ENCODE measurements at regions not wholly inside any gene's neighbourhood (a gene's known extent, or its start where the extent isn't known, plus 50 kb on each side); places are given as distances from the start of the nearest gene placed in this dataset.

DNA sequence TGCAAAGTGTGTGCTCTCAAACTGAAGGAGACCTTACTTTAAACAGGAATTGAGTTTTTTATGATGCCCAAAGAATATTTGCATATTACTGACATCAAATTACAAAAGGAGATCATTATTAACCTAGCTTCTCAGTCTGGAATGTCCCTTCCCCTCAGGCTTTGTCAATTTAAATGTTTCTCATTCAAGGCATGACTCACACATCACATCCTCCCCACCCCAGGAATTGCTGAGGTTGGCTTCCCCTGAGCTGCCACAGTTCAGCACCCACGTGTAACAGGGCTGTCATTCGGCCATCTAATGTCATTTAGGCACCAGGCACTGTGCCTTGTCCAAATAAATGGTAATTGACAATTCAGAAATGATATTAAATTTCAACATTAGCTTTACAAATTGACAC is 305.9 kb upstream of the MGMT start:
- no peak for DNase-seq

- no peak for DNase-seq
These were observed 303.5 kb upstream of the MGMT start for GRCh38 chr10:129163531-129163930.

DNA sequence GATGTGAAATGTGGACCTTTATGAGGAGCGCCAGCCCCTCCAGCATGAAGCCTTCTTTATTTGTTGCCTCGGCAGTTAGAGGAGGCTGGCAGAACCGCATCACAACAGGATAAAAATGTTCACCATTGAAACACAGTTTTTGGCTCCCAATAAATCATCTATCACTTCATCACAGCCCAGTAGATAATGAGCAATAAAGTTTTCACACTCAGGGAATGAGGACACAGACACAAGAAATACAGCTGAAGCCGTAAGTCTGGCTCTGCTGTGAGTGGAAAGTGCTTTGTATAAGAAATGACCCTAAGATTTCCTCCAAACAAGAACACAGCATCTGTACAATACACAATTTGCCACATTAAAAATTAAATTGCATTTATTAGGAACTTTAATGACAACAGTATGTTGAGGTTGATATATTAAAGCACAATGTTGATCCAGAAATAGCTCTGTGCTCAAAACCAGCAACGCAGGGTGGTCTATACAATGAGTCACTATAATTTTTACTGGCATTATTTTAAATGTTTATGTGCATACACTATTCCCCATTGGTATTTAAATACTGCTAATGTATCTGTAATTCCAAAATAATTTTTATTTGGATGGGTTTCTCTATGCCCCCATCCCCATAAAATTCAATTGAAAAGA is 301.8 kb upstream of the MGMT start:
- DNase-seq = no peak

- no peak for DNase-seq
These were observed 301.3 kb upstream of the MGMT start for GRCh38 chr10:129165770-129166169.

DNA sequence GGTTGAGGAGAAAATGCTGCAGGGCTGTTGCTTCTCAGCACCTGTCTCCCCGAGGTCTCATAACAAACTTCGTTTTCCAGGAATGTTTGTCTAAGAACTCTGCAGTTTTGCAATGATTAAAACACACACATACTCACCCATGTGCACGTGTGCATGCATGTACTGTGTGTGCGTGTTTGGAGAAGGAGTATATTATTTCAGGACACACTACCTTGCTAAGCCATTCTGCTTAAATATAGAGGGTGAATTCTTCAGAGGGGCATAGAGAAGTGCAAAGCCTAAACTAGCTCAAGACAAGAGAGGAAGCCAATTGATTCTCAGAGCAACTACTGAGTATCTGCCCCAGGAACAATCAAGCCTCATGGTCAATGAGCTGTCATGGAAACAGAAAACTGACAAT is 298.4 kb upstream of the MGMT start:
- DNase-seq = no peak

GRCh38 chr10:129169115-129169514 is 297.9 kb upstream of the MGMT start:
- DNase-seq = no peak

DNA sequence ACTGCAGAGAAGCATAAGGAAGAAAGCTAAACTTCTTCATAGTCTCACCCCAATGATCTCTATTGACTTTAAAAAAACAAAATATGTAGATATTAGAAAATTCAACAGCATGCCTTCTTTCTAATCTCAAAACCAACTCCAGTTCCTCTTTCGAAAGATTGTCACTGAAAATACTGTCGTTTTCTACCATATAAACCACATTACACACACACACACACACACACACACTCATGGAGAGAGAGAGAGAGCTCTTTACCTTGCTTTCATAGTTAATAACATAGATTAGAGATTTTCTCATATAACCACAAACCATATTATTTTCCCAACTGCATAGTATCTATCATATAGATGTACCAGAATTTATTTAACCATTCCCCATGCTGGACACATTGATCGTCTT is 296.2 kb upstream of the MGMT start:
- DNase-seq = no peak

GRCh38 chr10:129171812-129172211 is 295.2 kb upstream of the MGMT start:
- DNase-seq = no peak

DNA sequence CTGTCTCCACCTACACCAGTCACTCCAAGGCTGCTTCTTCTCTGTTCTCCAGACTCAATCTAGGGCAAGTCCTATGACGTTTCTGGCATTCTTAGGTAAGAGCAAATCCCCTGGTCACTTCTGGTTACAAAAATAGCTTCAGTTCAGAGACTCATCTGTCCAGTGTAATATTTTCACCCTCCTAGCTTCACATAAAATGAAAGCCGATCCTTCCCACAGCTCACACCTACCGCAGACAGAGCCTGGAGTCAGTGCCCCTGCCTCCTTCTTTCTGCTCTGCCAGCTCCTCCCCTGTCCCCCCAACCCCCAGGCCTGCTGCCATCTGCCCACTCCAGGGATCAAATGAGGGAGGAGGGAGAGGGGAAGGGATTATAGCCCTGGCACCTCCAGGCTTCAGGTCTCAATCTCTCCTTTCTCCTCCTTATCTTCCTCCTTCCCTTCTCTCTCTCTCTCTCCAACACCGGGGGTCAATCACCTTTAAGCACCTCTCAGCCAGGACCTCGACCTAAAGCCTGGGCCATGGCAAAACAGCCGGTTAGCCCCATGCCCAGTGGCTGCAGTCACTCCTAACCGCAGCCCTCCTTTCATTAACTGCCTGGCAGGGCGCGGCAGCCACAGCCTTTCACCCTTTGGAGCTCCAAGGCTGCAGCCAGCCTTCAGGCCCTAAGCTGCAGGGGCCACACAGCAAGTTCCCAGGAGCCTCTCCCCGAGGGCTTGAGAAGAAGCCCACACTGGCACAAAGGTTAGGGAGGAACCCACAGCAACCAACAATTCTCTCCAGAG is 292.6 kb upstream of the MGMT start:
- DNase-seq = no peak

DNA sequence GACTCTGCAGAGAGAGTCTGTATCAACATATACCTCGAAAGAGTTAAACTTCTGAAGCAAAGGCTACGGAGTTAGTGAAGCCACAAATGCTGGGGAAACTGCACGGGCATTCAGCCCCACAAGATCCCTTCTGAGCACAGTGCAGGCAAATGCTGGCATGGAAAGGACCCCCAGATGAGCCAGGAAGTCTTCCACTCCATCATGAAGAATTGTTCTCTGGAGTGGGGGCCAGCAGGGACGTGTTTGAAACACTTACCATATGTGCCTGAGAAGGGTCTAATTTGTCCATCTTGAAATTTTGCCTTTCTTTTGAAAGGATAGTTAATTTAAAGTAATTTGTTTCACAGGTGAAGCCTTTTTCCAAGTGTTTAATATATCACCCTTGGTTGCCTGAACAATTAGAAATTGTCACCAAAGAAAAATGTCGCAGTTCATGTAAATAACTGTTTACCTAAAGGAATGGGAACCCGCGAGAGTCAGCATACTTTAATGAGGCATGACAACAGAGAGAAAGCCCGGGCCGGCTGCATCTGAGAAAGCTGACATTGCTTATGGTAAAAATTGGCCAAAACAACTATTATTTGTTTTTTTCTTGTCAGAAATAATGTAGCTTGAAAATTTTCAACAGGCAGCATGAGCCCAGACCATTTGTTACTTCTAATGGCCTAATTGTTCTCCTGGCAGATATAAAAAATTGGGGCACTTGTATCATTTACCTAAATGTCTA is 287.6 kb upstream of the MGMT start:
- no peak for DNase-seq

GRCh38 chr10:129179972-129180678 is 286.9 kb upstream of the MGMT start:
- DNase-seq = no peak

DNA sequence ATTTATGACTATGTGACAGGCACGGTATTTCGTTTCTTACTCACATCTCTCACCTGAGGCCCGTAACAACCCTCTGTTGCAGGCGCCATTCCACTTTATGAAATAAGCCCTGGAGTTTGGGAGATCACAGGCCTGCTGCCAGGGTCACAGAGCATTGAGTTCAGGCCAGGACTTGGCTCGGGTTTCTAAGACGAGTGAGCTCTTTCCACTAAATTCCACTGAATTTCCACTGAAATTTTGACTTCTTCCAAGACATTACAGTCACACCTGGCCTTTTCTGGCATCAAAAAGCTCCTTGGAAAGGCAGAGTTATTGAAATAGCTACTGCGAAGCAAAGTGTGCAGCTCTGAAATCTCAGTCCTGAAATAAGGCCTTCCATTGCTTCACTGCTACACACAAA is 282.8 kb upstream of the MGMT start:
- no peak for DNase-seq

GRCh38 chr10:129187331-129187730 is 279.7 kb upstream of the MGMT start:
- DNase-seq = no peak

DNA sequence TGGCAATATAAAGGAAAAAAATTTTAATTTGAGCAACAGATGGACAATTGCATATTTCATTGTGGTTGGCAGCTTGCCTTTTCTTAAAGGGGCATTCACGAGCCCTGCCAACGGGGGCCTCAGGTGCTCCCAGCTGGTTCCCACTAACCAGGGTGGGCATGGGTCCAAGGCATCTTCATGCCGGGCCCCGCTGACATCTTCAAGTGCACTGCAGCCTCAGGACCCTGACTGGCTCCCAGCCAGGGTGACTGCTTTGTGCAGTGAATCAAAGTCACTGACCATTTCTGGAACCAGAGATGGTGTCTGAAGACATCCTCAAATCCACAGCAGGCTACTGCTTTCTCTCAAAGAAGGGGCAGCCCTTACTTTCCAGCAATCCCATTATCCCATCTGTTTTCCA is 275.2 kb upstream of the MGMT start:
- no peak for DNase-seq

DNA sequence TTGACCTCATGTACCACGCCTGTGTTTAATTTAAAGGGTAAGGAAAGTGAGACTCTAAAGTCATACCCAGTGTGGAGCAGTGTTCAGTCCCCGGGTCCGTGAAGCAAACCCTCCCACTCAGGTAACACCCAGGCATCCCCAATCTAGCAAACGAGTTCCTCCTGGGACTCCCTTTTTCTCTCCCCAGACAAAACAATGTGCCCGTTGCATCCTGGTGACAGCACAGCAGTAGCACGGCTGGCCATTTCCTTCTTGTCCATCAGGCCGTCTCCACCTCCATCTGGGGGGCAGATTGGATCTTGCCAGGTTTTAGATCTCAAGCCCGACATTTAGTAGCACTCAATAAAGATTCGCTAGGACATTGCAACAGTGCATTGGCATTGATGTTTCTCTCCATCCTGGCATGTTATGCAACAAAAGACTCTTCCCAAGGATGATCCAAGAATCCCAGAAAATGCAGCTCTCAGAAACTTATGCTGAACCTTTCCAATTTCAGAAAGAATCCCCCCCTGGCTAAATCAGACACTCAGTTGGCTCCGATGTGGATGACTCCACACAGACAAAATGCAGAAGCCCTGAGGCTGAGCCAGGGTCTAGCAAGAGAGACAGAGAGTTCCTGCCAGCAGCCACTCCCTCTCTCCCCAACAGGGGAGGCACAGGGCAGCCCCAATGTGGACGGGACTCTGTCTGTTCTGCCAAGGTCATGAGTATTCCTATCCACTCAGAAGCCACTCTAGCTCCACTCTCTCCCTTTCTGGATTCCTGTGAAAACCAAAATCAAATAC is 274.5 kb upstream of the MGMT start:
- DNase-seq = no peak

DNA sequence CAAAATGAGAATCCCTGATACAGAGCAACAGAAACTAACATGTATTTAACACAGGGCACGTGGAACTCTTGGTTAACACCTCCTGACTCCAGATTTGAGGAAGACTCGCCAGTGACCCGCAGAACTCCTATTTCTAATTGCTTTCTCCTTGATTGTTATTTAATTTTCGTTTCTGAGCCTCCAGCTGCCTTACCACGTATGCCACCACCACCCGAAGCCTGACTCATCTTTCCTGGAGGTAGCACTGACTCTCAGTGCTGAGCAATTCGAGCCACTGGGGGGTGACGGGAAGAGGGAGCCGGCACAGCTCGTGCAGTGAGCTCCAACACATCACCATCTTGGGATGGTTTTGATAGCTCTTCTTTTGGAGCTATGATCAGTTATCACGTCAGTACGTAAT is 273.9 kb upstream of the MGMT start:
- DNase-seq = no peak

DNA sequence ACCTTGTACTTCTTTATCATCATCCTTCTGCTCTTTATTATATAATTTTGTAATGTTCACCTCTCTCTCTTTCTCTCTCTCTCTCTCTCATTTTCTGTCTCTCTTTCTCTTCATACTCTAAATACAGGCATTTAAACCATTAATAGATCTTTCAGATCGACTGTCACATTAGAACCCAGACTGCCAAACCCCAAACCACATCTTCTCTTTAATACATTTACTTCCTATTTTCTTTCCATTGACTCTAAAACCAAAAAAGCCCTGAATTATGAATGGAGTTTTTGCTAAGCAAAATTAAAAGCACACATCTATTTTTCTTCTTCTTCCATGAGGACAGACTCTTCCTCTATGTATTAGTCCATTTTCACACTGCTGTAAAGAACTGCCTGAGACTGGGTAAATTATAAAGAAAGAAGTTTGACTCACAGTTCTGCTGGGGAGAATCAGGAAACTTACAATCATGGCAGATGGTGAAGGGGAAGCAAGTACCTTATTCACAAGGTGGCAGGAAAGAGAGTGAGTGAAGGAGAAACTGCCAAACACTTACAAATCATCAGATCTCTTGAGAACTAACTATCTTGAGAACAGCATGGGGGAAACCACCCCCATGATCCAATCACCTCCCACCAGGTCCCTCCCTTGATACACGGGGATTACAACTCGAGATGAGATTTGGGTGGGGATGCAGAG is 272.7 kb upstream of the MGMT start:
- no peak for DNase-seq

GRCh38 chr10:129199826-129200225 is 267.2 kb upstream of the MGMT start:
- DNase-seq = no peak

GRCh38 chr10:129203819-129204218 is 263.2 kb upstream of the MGMT start:
- DNase-seq = no peak

- DNase-seq = no peak
These were observed 259.7 kb upstream of the MGMT start for GRCh38 chr10:129207297-129207696.

GRCh38 chr10:129210876-129211275 is 256.2 kb upstream of the MGMT start:
- no peak for DNase-seq

DNA sequence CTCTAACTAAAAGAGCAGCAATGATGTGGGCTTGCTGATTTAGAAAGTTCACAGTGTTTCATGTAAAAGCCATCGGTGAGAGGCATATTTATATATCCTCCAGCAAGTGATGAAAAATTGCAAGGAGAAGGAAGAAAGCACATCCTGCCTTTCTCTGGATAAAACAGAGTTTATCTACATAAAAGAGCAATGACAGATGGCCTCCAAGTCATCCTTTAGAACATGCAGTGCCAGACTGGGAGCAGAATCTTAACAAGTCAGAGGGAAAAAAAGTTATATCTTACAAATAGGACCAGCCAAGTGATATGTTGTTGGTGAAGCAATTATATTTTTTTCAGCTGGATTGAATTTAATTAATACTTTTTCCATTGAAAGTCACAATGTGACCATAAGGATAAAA is 253.8 kb upstream of the MGMT start:
- DNase-seq = no peak

Data from NCI-H2227 treated with DMSO at 0.1 percent for 48 hours (cell line).